ENCODE measurements at regions not wholly inside any gene's neighbourhood (a gene's known extent, or its start where the extent isn't known, plus 50 kb on each side); places are given as distances from the start of the nearest gene placed in this dataset.

DNA sequence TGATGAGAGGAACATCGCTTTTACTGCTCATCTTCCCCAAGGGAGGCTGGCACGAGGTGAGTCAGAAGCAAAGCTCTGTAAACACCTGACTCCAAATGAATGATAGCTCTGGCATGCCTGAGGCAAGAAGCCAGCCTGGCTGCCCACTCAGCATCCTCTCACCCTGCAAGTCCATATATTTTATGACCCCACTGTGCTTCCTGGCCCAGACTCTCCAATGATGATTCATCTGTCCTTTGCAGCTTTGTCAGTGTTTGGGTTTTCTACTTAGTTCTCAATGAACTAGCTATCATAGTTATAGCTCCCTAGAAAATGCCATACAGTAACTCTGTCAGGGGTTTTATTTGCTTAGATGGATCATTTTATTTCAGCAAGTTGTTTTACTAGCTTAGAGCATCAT, 52.1 kb upstream of the FSTL4 start:
- peak in 1 of 2 experiments; percentile 14 for DNase-seq (ENCODE audit: low read depth in 1 of 2, low spot score in 2 of 2)
- no peak for FAIRE-seq
- POLR2A ChIA-PET (ENCODE audit: partially characterized antibody): no interaction called here

More for the DNA sequence above, 52.1 kb upstream of the FSTL4 start:
- no peak overlapping the region for H3K14ac ChIP-seq (ENCODE audit: insufficient read length)
- no peak overlapping the region for H3K27ac ChIP-seq (ENCODE audit: low read depth, low read length)
- no peak overlapping the region for H2BK5ac ChIP-seq (ENCODE audit: low read depth, low read length)
- no peak overlapping the region for H2AFZ ChIP-seq (ENCODE audit: low read length)
- no peak for TF ChIP-seq JUND (IDR thresholded peaks at IDR 0.05; ENCODE audit: low read length)
- TF ChIP-seq TBP (IDR thresholded peaks at IDR 0.05; ENCODE audit: low read depth, low read length): no peak
- TF ChIP-seq EP300 (IDR thresholded peaks at IDR 0.05; ENCODE audit: borderline replicate concordance in 1 of 2, low read depth in 2 of 2, low read length in 2 of 2): no peak
- TF ChIP-seq PHF8 (conservative IDR thresholded peaks at IDR 0.05; ENCODE audit: low read depth, low read length): no peak
- H4K8ac ChIP-seq (ENCODE audit: extremely low read depth, insufficient read depth, low read length): no peak overlapping the region
- WGBS, 2 experiments (ENCODE audit: extremely low coverage in 1 of 2, insufficient coverage in 1 of 2, insufficient read length in 1 of 2, insufficient replicate concordance in 2 of 2, low coverage in 1 of 2, low lambda C conversion rate in 2 of 2, missing lambda C conversion rate in 1 of 2): 89% methylated on average over 1 of the region's 2 CpGs; no CpG with 5 or more reads in 1 of the 2 experiments
- H3K4me1 ChIP-seq (replicated peaks in 1 of 4; ENCODE audit: control insufficient read depth in 3 of 4, insufficient read depth in 4 of 4, low read length in 3 of 4): no peaks in the 10 kb centered on the region
- H4K20me1 ChIP-seq (replicated peaks in 1 of 2; ENCODE audit: control insufficient read depth in 1 of 2, insufficient read depth in 2 of 2, low read length in 2 of 2): no peaks in the 10 kb centered on the region
- H2BK120ac ChIP-seq (replicated peaks; ENCODE audit: low read depth, low read length): no peak overlapping the region
- no peak overlapping the region for H2AK5ac ChIP-seq (ENCODE audit: low read depth, low read length)
- H3K18ac ChIP-seq (ENCODE audit: extremely low read depth, low read length): no peak overlapping the region
- CTCF ChIA-PET (ENCODE audit: partially characterized antibody): interaction anchor here (0.9 to 1.5 kb wide), 3 partner anchors 19 to 242 kb away, joined by 3 read pairs; no protein-coding TSS in a partner anchor
- H4K5ac ChIP-seq (ENCODE audit: insufficient read length, low read depth, low read length): no peak overlapping the region
- no peak overlapping the region for H3K9ac ChIP-seq (replicated peaks in 1 of 4; ENCODE audit: extremely low read depth in 1 of 4, low read depth in 3 of 4, low read length in 3 of 4)
- no peak overlapping the region for H3K56ac ChIP-seq (replicated peaks; ENCODE audit: insufficient read length, low read depth, low read length)
- no peak overlapping the region for H2BK20ac ChIP-seq (ENCODE audit: low read length)
- no peak overlapping the region for H3K4ac ChIP-seq (replicated peaks; ENCODE audit: insufficient read length, low read depth, low read length)
- H3K79me1 ChIP-seq (ENCODE audit: low read depth, low read length): no peaks in the 10 kb centered on the region
- no peak overlapping the region for H2BK12ac ChIP-seq (ENCODE audit: low read depth, low read length)
- no peak overlapping the region for H4K91ac ChIP-seq (replicated peaks; ENCODE audit: insufficient read length, low read length)
- no peak overlapping the region for H3K4me3 ChIP-seq (ENCODE audit: extremely low read depth in 1 of 4, insufficient read depth in 2 of 4, low read depth in 3 of 4, low read length in 4 of 4)
- no peak overlapping the region for H3K23ac ChIP-seq (ENCODE audit: insufficient read length)
- H3K27me3 ChIP-seq (replicated peaks in 1 of 4; ENCODE audit: control insufficient read depth in 3 of 4, extremely low read depth in 1 of 4, insufficient read depth in 3 of 4, low read length in 3 of 4): no peaks in the 10 kb centered on the region
- no peaks in the 10 kb centered on the region for H3K23me2 ChIP-seq (ENCODE audit: low read depth, low read length)
- no peak overlapping the region for H3K4me2 ChIP-seq (ENCODE audit: insufficient read depth in 1 of 2, low read depth in 2 of 2, low read length in 2 of 2)
- no peaks in the 10 kb centered on the region for H3K36me3 ChIP-seq (ENCODE audit: control insufficient read depth in 2 of 4, insufficient read depth in 4 of 4, low read length in 3 of 4)
- H3K79me2 ChIP-seq (ENCODE audit: control insufficient read depth in 1 of 2, insufficient read depth in 2 of 2, low read length in 2 of 2): no peaks in the 10 kb centered on the region
- H2BK15ac ChIP-seq (ENCODE audit: low read length): no peak overlapping the region
- H3K9me3 ChIP-seq (ENCODE audit: insufficient read depth in 2 of 2, low read depth in 1 of 2, low read length in 1 of 2): no peaks in the 10 kb centered on the region
